Glomerular visceral epithelial cell (primary cell): ENCODE measurements at regions not wholly inside any gene's neighbourhood (a gene's known extent, or its start where the extent isn't known, plus 50 kb on each side); places are given as distances from the start of the nearest gene placed in this dataset.

Source experiments
- DNase-seq: peaks from one replicate; pipeline ENCODE4 v3.0.0-alpha.2; 2016; ENCODE audit errors: extremely low spot score

DNA sequence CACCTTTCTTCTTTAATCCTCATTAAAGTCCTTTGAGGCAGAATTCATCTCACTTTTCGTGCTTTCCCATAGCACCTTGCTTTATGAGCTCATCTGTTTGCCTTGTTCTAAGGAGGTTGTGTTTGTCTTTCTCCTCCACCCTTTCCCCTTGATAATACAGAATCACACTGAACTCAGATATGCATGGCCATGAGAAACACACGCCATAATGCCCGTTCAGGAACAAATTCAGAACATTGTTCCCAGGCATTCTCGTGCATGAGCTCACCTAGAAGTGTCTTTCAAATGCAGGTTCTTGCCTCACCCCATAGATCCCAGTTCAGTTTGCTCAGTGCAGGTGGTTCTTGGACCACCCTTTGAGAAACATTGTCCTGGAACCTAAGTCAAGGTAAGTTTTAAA is 71.1 kb downstream of the TMEM114 start:
- no peak for DNase-seq

DNA sequence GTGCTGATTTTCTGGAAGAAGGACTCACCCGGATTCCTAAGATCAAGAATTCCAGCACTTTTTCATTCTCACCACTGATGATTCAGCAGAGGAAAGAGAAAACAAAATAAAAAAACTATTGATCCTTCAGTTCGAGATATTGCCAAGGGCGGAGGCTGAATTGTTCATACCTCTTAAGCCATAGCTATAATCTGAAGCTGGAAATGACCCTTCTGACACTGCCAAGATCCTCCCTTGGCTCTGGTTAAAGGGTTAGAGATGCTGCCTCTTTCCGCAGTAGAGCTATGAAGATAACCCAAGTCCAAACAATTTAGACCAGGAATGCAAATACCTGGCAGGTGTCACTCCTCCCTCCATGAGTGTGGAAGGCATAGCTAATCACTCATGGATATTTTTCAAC is 73.0 kb downstream of the TMEM114 start:
- DNase-seq = no peak

DNA sequence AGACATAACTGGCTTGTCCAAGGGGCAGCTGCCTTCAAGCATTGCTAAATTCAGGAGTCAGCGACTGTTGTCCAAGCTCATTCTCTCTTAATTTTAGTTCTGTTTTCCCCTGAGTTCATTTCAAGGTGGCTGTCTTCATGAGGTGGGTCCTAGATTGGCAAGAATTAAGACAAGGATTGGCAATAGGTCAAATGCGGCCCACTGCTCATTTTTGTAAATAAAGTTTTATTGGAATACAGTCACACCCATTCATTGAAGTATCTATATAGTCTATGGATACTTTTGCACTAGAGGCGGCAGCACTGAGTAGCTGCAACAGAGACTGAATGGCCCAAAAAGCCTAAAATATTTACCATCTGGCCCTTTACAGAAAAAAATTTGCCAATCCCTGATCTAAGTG is 73.8 kb downstream of the TMEM114 start:
- DNase-seq = no peak

DNA sequence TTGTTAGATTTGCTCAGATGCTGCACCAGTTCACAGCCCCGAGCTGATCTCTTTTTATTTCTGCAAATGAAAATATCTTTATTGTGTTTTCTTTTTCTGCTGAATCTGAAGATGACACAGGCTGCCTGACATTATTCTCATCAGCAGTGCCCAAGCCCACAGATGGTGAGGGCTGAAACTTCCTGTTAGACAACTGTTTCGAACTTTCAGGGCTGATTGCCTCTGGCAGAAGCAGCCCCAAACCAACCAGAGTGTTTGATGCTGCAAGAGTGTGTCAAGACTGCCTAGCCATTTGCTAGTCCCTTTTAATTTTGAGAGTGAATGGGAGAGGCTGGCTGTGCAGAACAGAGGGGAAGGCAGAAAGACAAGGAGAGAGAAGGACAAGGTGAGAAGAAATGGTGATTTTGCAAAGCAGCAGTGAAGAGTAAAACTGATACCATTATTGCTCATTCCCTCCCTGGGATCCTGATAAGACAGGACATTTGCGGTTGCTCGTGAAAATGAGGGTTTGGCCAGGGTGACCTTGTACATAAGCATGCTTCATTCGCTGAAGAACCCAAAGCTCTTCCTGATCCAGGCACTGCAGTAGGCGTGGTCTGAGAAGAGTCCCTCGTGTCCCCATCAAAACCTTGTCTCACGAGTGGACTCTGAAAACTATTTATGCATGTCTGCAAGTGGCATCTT is 77.2 kb downstream of the TMEM114 start:
- DNase-seq = no peak

DNA sequence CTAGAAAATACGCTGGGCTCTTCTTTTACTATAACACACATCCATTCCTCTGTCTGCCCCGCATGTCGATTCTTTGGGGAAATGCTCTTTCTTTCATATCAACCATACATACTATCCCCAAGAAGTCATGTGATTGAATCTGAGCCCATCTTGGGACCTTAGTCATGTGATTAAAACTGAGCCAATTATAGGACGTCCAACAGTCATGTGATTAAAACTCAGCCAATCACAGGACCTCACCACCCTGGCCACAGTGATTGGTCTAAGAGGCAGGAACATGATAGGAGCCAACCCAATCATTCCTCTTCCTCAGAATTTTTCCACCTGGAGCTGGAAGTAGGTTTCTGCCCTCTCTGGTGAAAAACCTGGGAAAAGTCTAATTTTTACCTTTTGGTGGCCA is 78.8 kb downstream of the TMEM114 start:
- DNase-seq = no peak

DNA sequence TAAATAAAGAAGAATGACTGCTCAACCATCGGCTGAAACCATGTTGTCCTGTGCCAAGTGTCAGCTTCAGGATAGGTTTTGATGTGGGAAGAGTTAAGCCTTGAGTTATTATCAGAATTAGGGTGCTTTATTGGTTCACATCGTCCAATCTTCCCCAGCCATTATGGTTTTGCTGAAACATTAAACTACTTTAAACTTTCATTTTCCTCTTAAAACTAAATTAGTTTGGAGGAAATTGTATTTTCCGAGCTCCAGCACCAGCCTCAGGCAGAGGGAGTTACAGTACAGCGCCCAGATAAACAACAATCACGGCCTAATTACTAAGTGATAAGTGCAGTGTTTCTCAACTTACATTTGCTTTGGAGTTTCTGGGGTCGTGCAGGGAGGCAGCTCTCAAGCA is 80.2 kb downstream of the TMEM114 start:
- DNase-seq = no peak

DNA sequence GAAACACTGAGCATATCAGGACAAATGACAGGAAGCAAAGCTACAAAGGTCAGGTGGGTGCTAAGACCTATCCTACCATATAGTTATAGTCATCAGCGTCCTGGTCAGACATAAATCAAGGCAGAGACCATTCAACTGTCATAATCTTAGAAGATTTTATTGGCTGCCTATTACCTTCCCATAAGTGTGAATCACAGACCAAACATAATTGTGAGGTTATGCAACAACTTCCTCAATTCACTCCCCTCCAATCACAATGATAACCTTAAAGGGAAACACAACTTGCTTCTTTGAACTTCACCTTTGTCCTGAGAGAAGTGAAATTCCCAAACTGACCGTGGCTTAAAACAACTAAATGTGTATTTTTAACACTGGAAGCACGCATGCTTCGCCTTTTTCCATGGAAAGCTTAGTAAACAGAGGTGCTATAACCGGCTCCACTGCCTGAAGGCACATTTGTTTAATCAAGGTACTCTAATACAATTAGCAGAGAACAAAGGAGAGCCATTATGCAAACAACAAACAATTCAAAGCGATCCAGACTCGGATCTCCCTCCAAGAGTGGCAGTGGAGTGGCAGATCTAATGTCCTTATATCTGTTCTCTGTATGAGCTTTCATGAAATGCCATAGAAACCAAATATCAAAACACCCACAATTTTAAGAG is 84.9 kb downstream of the TMEM114 start:
- DNase-seq = no peak

DNA sequence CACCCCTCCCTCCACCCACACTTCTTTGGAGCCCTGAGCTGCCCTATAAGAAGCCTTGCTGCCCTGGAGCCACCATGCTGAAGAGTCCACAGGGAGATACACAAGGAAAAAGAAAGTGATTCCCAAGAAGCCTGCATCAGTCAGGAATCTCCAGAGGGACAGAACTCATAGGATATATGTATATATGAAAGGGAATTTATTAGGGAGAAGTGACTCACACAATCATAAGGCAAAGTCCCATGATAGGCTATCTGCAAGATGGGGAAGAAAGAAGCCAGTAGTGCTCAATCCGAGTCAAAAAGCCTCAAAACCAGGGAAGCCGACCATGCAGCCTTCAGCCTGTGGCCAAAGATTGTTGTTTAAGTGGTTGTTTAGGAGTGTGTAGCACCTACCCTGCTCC is 87.9 kb downstream of the TMEM114 start:
- DNase-seq = no peak

DNA sequence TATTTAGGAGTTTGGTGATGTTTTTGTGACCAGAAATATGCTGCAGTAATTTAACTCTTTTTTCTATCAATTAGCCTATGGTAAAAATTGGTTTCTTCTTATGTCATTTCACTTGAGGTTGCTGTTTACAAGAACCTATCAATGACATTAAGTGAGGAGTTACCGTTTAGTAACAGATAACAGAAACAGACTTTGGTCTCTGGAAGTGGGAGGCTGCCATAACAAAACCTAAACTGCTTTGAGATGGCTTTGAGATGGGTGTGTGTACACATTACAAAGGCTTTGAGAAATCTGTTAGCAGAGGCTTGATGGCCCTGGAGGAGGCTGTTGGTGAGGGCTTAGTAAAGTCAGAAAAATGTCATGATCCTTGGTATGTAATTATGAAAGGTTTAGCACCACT is 90.0 kb downstream of the TMEM114 start:
- DNase-seq = no peak

DNA sequence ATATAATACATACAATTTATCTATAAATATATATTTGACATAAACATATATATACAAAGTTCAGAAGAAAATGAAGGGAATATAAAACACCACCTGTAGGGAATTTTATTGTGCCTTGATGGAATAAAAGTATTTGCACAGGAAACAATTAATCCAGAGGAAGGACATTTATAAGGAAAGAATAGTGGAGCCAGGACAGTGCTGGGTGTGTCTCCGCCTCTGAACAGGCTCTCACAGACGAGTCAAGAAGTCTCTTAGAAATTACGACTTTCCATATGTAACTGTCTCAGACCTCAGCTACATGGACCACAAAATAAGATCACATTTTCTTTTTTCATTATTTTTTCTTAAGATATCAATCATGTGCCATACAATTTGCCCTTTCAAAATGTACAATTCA is 93.9 kb downstream of the TMEM114 start:
- DNase-seq = no peak

DNA sequence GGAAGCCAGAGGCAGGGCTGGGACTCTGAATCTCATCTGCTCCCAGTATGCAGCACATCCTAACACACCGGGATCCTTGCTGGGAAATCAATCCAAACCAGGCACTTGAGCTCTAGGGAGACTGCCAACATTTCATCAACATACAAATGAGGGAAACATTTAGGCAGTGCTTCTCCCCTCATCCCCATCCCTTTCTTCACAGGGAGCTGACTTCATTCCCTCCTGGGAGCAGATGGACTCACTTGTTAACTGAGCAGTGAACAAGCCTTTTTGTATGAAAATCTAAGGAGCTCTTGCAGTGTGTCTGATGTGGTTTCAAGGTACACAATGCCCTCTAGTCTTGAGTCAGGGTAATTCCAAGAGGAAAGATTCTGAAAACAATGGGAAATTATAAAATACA is 96.3 kb downstream of the TMEM114 start:
- no peak for DNase-seq

DNA sequence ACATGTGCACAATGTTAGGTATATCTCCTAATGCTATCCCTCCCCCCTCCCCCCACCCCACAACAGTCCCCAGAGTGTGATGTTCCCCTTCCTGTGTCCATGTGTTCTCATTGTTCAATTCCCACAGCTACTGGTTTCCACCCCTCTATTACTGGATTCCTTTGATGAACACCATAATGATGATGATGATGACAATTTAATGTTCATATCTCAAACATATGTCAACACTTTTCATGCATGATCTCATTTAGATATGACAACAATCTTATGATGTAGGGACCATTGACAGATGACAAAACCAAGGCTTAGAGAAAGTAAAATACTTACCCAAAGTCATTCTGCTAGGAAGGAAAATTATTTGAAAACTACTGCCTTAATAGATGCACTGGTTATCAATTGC is 97.6 kb downstream of the TMEM114 start:
- no peak for DNase-seq

DNA sequence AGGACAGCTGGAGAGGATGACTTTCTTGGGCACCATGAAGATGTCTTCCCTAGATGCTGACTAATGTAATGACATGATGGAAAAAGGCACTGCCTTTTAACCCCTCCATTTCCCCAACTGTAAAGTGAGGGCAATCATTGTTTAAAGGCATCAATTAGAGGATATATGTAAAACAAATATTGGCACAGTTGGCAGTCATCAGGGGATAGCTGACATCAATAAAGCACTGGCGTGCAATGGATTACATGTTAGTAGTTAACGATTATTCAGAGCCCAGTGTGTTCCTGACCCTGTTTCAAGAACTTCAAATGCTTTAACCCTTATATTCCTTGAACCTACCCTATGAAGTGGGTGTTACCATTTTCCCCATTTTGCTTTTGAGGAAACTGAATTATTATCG is 100.7 kb downstream of the TMEM114 start:
- DNase-seq = no peak

DNA sequence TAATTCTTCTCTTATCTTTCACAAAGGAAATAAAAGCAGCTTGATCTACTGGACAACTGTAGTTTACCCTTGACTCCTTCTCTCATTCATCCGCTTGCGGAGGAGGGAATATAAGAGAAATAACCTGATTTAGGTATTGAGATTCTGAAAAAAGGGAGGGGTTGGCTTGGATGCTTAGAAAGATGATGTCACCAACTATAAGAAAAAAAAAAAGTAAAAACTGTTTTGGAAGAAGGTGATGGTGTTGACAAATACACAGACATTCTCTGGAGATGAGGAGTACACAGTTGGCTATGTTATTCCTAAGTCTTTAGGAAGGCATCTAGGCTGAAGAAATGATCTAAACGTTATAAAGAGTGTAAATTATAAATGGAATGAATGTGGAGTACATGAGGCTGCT is 103.3 kb downstream of the TMEM114 start:
- DNase-seq = no peak

DNA sequence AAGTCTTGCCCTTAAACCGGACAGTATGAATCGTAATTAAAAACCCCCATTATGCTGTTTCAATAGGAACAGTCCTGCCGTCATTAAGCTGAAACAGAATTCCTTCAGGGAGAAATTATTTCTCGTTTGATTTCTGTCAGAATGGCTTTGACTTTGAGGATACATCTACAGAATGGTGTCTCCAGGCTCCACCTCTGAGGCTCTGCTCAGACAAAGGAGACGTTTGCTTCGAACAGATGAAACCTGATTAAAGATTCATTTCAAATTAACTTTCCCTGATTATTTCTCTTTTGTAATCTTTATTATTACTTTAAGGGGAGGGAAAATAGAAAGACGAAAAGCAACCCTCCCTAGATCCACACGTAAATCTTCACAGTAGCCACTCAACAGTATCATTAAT is 106.9 kb downstream of the TMEM114 start:
- no peak for DNase-seq

DNA sequence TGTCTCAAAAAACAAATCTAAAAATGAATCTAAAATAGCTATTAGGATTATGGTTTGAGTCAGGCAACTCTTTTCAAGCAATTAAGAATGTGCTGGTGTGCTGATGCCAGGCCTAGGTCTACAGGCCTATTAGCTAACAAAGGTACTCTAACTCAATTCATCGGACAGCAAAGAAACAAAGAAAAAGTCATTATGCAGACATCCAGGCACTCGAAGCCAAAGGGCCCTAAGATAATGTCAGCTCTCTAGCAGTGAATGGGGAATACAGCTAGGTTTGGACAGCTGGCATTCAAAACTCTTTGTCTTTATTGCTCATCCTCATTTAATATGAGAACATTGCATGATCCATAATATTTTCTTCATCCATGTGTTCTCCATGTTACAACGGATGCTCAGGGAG is 108.5 kb downstream of the TMEM114 start:
- DNase-seq = no peak

DNA sequence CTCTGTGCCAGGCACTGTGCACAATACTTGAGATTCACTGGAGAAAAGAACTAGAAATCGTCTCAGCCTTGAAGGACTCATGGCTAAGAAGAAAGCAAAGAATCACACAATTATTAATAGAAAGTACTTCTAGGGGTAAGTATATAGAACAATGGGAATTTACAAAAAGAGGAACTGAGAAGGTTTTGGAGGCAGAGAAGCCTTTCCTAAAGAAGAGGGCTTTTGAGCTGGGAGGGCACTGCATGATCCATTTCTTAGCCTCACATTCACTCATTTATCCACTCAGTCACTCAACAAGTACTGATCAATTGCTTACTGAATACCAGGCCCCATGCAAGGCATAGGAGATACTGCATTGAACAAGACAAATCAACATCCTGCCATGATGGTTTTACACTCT is 113.5 kb downstream of the TMEM114 start:
- DNase-seq = no peak

DNA sequence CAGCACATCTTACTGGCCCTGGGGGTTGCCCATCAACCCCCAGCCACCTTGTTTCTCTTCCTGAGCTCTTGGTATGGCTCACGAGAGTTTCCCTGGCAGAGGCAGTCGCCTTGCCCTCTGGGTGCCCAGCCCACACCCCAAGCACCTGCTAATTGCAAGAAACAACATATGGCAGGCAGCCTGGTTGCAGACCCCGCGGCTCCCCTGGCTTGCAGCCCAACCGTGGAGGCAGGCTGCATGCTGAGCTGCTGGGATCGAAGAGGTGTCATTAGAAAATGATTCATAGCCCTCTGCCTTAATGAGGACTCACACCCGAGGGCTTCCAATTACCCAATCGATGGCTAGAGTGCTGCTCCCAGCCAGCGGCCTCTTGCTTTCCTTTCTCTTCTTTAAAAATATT is 115.7 kb downstream of the TMEM114 start:
- DNase-seq = no peak

DNA sequence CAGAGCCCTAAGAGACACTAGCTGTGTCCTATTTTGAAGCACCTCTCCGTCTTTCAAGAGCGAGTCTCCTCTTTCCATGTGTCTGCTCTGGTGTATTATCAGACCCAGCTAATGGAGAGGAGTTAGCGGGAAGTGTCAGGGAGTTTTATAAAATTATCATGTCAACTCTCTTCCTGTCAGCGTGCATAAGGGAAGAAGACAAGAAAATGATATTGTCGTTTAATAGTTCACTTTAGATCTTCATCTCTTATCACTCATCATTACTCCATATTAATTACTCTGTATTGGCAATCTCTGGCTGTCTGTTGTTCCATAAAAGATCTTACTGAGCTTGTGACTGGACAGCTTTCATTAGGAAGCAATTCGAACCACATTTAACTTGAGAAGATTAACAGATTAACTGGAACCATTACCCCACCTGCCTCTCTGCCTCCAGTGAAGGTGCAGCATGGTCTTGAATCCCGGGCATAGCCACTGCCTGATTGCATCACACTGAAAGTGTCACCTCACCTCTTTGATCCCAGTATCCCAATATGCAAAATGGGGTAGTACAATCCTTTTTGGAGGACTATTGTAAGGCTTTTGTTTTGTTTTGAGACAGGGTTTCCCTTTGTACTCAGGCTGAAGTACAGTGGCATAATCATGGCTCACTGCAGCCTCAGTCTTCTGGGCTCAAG is 121.1 kb downstream of the TMEM114 start:
- no peak for DNase-seq

DNA sequence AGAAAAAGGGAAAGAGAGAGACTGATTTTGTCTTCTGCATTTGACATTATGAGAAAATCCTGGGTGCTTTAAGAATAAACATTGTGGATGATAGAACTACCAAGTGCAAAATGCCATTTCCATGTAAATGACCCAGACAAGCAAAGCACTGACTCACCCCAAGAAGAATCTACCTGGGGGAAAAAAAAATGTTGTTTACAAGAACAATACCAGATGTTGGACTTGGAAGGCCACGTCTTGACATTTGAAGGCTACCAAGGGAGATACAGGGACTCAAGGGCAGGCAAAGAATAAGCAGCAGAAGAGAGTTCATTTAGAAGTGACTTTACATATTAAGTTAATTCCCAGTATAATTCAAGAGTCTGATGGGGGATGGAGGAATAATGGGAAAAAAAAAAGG is 125.3 kb downstream of the TMEM114 start:
- DNase-seq = no peak

DNA sequence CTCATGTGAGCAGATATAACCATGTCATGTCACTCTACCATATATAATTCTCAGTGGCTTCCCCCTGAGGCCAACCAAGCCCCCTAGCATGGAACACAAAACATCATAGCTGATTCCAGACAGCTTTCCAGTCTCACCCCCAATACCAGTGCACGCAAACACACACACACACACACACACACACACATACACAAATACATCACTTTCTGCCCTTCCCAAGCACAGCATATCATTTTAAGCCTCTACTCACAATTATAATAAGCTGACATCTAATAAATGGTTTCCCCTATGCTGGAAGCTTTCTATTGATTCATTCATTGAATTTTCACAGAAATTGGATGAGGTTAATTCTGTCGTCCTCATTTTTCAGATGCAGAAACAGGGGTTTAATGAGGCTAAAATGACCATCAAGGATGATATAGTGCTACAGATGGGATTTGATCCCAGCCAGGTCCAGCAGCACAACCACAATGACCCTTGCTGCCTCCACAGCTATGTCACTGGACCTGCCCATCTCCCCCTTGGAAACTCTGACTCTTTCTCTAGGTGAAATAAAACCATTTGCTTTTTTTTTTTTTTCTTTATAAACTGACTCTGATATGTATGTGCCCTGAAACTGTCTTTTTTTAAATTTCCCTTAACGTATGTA is 131.1 kb downstream of the TMEM114 start:
- DNase-seq = no peak

DNA sequence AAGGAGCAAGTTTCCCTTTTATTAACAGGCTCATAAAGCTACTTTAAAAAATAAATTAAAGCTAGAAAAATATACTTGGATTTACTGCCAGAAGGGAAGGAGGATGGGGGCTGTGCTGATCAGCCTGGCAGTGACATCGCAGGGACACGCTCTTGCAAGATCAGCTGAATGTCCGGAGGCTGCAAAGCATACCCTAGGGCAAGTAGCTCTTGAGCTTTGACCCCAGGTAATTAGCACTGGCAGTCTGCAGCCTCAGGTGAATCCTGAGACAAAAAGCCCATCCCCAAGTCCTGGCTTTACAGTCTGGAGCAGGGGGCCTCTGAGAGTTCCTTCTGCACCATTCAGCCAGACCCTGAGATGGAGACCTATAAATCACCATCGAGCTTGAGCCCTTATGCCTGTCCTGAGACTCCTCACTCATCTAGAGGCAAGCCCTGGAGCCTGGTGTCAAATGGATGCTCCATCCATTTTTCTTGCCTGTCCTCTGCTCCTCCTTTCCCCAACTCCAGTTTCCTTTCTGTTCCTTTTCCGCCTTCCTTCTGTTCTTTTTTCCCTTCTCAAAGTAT is 131.7 kb downstream of the TMEM114 start:
- DNase-seq = no peak

DNA sequence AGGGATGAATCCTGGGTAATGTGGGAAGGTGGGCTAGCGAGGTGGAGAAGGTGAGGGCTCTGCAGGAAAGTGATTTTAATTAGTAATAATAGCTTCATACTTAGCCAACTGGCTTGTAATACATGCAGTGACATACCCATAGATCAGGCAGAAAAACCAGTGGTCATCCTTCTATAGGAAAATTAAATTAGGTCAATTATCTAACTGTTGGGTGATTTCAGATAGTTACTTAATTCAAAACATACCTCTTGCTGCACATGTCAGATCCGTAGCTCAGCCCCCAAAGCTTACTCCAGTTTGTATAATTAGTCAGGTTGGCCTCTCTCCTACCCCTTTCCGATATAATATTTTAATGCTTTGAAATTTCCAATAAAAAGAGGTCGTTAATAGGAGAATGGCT is 137.0 kb downstream of the TMEM114 start:
- DNase-seq = no peak
